Esophagus muscularis mucosa (tissue), 4 donors: ENCODE measurements at regions not wholly inside any gene's neighbourhood (a gene's known extent, or its start where the extent isn't known, plus 50 kb on each side); places are given as distances from the start of the nearest gene placed in this dataset.

Experiments used
- CTCF ChIP-seq, 3 experiments: fragments of 200-600 bp in 2 of 3; fragments of 450-650 bp in 1 of 3; sonication (generic) in 2 of 3; IDR thresholded peaks; one replicate each; pipeline ENCODE4 v1.5.1; 2017 to 2019; ENCODE audit warnings: antibody characterized with exemption in 3 of 3, mild to moderate bottlenecking in 2 of 3, moderate library complexity in 1 of 3
- EP300 ChIP-seq: sonication (generic); formaldehyde crosslinking; IDR thresholded peaks from one replicate; pipeline ENCODE4 v1.6.1; 2017; ENCODE audit warnings: antibody characterized with exemption
- POLR2A ChIP-seq: fragments of 450-650 bp; IDR thresholded peaks from one replicate; pipeline ENCODE4 v1.6.1; 2017; ENCODE audit warnings: antibody characterized with exemption, moderate library complexity, mild to moderate bottlenecking, low read depth

DNA sequence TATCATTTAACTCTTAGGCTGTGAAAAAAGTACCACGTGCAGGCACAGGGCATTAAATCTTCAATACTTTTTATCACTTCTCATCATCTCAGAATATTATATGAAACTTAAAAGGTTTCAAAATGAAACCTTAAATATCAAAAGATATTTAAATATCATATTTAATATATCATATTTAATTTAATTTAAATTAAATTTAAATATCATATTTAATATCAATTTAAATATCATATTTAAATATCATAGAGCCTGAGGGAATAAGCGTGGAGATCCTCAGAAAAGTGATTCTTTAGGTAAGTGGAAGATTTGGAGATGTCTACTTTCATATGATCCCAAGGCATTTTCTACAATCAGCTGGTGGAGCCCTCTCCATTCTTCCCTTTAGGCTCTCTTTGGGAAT, 716.6 kb downstream of the OTOL1 start:
- TF ChIP-seq CTCF (IDR thresholded peaks at IDR 0.05) (no peak), POLR2A (no peak), EP300 (no peak)
